SKM-1 treated with dmso at 0.1 percent for 144 hours (cell line): ENCODE measurements at regions not wholly inside any gene's neighbourhood (a gene's known extent, or its start where the extent isn't known, plus 50 kb on each side); places are given as distances from the start of the nearest gene placed in this dataset.

Source experiments
- DNase-seq: peaks from one replicate; lab custom pipeline; 2025; ENCODE audit not compliant: unreplicated experiment; lab: John Stamatoyannopoulos, UW

DNA sequence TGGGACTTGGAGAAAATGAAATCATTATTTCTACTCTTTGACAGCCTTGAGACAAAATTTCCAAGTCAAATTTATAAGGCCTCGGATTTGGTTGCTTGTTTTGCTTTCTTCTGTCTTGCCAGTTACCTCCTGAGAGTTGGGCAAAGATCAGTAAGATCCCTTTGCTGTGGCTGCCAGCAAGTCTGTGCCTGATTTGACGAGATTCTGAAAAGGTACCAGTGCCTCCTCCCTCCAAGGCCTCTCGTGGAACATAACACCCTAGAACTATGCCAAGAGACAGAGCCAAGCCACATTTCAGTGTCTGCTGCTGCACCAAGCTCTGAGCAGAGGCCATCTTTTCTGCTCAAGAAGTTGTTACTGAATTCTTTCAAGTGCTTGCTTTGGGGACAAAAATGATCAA lies 61.0 kb downstream of the GTPBP8 start:
- no peak for DNase-seq

DNA sequence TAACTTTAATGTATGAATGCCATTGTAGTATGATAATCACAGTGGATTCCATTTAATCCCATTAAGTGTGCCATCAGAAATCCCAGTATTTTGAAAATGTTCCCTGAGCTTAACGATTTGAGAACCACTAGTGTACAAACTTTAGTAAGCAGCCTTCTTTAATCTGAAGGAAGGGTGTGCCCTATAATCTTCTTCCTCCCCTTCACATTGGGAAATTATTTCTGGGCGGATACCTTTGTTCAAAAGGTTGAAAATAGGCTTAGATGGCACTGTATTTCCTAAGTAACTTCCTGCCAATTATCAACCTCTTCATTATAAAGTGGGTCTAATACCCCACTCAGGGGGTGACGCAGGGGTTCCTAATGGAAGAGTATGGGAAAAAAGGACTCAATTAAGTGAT lies 62.4 kb downstream of the GTPBP8 start:
- no peak for DNase-seq

DNA sequence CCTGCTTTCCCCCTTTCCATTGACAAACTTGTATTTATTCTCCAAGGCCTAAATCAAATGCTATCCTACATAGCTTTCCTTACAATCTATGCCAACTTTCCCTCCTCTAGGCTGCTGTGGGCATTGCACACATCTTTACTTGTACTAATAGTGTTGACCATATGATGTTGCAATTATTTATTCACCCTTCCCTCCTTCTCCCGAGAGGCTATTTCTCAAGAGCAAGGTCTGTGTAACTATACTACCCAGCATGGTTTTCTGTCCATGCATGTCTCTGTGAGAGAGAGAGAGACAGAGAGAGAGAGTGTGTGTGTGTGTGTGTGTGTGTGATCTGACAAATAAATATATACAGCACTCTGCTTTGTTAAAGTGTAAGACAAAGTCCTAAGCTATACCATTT lies 63.8 kb downstream of the GTPBP8 start:
- peak; percentile 64 for DNase-seq

DNA sequence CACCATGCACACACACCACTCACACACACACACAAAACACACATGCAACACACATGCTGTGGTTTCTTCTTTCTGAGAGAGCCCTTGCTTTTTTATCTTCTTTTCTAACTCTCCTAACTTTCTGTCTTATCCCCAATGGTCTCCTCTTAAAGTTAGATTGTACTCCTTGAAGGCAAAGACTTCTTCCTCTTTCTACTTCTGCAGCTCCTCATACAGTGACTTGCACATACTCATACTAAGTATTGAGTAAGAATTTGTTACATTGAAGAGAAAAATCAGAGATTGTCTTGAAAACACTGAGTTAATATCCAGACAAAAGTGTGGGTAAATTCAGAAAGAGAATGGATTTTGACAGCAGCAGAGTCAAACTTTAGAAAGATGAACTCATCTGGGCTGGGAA lies 64.4 kb downstream of the GTPBP8 start:
- peak; percentile 89 for DNase-seq

DNA sequence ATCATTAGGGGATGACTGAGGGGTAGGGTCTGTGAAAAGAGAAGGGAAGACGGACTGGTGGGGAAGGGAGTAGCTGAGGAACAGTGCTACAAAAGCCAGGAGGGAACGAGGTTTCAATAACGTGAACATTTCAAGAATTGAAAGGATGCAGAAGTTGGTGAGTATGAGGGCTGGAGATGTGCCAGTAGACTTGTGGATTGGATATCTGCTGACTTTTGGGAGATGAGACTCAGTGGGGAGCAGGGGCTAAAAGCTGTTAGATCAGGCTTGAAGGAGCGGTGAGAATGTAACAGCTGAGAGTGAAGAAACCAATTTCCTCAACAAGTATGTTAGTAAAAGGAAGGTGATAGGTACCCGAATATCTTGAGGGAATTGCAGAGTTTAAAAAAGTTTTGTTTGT lies 65.2 kb downstream of the GTPBP8 start:
- DNase-seq = no peak

DNA sequence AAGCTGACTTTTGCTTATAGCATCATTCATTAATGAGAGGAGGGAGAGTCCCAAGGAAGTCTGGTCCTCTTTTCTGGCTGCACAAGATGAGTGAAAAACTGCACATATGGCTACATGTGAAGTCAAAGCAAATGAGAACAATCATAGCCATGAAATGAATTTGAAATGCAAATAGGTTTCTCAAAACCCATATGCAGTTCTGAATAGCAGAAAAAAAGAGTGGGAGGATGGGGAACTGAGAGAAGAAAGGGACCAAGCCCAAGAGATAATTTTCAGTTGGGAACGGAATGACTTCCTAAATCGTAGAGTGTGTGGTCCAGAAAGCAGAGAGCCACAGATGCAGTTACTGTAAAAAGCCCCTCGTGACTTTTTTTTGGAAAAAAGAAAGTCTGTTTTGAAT lies 66.3 kb downstream of the GTPBP8 start:
- DNase-seq = no peak

DNA sequence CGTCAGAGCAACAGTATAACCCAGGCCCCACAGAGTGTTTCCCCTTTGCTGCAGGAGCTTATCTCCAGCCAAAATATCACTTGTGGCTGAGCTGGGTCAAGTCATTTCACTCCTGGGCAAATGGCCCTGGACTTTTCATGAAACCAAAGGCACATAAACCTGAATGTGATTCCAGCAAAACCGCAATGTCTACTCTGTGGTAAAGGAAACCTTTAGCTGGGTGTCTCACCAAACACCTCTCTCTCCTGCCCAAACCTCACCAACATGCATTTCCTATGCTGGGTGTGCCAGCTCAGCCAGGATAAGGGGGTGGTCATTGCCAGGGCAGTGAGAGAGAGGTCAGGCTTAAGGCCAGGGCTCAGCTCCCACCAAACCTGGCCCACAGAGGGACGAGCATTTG lies 67.4 kb downstream of the GTPBP8 start:
- no peak for DNase-seq

DNA sequence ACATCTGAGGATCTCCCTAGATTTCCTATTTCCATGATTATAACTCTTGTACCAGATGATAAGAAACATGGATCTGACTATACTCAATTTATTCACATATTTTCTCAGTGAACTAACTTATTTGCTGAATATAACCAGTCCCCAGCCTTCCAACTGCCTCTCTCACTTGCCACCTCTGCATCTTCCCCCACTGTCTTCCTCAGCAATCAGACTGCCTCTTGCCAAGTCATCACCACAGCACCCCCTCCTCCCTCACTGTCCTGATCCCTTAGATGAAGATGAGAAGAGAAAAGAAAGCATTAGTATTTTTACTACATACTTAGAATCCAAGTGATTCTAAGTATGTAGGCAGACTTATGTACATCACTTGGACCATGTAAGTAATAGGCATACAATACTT lies 71.9 kb downstream of the GTPBP8 start:
- DNase-seq = no peak

DNA sequence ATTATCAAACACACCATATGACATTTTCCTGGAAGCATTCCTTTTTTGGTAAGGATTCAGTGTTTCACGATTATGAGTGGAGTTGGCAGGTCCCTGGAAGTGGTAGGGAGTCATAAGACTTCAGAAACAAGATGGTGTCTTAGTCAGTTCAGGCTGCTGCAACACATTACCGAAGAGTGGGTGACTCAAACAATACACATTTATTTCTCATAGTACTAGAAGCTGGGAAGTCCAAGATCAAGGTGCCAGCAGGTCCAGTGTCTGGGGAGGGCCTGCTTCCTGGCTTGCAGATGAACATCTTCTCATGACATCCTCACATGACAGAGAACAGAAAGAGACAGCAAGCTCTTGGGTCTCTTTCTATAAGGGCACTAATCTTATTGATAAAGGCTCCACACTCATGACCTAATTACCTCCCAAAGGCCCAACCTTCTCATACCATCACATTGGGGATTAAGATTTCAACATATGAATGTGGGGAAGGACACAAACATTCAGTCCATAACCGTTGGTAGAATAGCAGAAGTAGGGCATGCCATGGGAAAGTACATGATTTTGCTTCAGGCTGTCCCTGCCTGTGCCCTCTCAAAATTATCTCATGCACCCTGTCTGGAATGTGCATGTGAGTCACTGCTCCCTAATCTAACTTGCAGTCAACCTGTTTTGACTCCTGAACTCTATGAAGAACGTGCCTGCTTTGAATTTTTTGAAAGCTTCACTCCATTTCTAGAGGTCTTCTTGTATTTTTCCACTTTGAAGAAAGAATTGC lies 72.5 kb downstream of the GTPBP8 start:
- DNase-seq = no peak

DNA sequence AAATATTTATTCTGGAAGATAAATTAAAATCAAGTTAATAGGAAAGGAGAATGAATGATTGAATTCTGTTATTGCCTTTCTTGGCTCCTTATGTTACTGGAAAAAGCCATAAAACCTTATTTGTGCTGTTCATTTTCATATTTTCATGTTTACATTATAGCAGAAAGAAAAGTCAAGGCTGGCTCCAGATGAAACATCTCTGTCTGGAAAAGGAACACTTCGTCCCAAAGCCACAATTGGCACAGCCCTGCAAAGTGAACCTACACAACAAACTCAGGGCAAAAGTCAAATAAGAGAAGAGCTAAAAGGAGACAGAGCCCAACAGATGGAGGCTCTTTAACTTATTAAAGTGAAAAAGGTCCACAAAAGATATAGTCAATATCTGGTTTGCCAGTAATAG lies 73.4 kb downstream of the GTPBP8 start:
- DNase-seq = no peak

DNA sequence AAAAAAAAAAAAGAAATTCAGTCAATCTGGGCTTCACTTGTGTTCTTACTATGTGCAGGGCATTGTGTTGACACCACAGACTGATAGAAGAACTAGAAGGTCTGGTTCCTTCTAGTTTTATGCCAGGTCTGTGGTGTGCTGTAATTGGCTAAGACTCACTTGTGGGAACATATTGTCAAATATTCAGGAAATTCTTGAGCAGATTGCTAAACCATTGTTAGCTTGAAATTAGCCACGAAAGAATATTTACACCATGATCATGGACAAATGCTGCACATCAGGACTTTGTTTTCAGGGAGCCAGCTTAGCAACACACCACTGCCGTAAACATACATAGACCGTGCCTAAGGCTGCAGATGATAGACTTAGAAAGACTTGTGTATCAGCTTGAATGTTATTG lies 74.6 kb downstream of the GTPBP8 start:
- no peak for DNase-seq

DNA sequence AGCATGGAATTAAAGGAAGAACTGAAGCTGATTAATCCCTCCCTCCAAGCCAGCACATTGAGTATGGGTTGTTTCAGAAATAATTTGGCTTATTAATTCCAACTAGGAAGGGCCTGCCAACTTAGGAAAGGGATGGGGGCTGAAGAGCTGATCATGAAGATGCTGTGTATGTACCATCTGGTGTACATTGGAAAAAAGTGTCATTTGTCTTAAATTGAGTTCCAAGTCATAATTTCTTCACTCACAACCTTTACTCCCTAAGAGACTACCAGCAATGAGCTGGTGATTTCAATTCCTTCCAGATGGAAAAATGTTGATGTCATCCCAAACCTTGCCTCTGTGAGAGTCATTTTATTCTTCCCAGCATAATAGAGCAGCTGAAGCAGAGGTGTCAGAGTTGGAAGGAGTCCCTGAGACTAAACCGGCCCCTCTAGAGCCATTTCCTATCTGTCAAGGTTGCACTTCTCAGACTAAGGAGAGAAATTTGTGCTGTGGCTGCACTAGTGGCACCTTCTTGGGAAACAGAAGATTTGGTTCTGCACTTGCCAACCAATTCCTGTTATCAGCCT lies 79.4 kb downstream of the GTPBP8 start:
- DNase-seq = no peak

DNA sequence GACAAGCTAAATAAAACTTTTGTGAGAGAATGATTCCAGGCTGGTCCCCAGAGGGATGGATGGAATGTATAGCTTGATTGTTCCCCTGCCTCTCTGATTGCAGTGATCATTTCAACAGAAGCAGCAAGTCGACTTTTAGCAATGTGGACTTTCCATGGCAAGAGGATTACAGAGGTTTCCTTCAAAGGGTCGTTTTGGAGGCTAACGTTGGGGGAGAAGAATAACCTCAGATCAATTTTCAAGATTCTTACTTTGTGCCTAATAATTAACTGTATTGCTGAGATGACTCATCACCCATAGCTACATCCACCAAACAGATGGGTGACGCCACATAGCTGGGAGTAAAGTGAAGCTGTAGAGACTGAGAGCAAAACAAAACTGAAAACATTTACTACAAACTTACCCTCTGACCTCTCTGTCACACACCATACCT lies 79.9 kb downstream of the GTPBP8 start:
- DNase-seq = no peak

DNA sequence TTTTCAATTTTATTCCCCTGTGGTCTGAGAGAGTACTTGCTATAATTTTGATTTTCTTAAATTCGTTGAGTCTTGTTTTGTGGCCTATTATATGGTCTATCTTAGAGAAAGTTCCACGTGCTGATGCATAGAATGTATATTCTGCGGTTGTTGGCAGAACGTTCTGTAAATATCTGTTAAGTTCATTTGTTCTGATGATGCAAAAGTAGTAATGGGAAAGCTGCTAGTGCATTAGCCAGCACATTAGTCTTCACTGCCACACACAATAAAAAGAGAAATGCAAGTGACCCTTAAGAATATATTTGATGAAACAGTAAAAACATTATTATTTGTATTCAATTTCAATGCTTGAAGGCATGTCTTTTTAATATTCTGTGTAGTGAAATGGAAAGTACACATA lies 84.8 kb downstream of the GTPBP8 start:
- DNase-seq = no peak

DNA sequence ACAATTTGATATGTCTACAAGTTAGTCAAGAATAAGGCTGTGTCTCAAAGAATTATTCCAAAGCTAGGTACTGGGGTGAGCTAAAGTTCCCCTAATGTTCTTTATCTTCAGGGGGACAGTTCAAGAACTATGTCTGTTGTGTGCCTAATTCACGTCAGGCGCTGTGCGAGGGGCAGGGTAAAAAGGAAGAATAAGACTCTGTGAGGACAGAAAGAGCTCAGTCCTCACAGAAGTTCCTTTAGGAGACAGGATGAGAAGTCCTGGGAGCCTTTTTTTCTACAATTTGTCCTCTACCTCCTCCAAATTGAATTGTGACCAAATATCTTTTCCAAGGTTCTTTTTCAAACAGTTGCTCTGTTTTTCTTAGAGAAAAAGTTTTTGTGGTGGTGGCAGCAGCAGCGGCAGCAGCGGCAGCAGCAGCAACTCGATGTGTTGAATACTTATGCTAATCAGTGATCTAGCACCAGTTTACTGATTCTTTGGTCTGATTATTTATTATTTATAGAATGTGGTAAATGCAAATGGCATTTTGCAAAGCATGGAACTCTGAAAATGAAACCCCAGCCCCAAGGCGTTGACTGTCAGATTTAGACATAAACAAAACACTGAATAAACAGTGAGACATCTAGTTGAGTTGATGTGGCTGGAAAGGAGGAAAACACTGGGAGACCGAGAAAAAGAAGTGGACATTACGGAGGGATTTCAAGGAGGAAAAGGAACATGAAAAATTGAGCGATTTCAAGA lies 88.6 kb downstream of the GTPBP8 start:
- DNase-seq = no peak

DNA sequence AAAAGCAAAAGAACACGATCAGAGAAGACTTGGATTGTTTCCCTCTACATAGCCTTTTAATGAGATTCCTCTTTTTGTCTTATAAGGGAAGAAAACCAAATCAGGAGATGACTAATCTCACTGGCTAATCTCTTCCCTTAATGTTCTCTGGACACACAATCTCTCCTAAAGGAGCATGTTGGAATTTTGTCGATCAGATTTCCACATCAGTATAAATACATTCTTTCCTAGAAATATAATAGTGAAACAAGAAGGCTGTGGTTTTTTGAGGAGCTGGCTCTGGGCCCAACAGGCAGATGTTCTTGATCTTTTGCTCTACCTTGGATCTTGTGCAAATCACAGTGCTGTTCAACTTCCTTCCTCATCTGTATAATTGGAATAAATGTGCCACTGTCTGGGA lies 94.0 kb downstream of the GTPBP8 start:
- peak; percentile 20 for DNase-seq

DNA sequence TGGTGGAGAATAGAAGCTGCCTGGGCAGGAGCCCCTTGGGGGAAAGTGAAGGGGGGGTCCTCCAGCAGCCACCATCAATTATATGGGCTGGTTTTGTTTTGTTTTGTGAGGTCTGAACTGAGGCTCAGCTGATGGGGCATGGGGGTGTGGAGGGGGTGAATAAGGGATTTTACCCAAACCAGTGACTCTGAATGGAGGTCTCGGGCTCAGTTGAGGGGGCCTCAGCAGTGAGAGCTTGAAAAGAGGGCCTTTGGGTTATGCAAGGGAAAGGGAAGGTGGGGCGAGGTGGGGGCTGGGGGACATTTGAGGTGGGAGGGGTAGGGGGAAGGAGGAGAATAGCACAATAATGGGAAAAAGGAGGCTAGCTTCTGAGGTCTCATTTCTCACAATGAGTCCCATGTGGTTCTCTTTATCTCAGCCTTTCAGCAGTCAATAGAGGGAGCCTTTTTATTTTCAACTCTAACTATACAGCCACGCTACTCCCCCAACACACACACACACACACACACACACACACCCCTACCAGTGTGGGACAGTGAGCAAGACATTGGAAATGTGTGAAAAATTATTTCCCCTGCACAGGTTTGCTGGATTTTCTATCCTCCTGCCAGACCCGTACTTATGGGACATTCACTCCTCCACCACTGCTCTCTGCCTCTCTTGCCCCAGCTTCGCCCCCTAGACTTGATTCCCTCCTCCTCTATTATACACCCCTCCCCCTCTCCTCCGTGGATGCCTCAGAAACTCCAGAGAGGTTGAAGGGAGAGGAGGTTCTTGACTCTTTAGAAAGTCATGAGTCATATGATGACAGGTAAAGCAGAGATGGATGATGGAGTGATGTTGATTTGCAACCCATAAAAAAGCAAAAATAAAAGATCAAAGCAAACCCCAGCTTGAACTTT lies 96.0 kb downstream of the GTPBP8 start:
- DNase-seq = no peak

DNA sequence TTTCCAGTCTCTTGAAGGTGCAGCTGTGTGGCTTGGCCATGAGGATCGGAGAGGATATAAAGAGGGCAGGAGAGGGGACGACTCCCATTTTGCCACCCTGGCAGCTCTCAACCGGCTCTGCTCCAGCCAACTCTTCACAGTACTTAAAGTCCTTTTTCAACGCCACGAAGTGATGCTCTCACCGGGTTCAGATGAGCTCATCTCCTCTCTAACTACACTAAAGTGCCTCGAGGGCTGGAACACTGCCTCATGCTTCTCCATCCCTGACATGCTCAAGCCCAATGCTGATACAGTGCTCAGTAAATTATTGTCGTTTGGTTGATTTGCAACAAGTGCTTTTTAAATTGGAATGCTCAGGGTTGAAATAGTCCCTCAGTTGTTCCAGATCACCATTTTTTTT lies 97.8 kb downstream of the GTPBP8 start:
- no peak for DNase-seq

DNA sequence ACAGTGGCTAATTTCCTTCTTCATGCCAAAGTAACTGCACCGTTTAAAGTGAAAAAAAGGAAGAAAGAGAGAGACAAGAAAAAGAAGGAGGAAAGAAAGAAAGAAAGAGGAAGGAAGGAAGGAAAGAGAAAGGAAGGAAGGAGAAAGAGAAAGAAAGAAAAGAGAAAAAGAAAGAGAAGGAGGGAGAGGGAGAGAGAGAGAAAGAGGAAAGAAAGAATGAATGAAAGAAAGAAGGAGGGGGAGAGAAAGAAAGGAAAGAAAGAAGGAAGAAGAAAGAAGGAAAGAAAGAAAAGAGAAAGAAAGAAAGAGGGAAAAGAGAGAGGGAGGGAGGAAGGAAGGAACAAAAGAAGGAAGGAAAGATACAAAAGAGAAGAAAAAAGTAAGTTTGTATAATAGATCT lies 100.6 kb downstream of the GTPBP8 start:
- no peak for DNase-seq

DNA sequence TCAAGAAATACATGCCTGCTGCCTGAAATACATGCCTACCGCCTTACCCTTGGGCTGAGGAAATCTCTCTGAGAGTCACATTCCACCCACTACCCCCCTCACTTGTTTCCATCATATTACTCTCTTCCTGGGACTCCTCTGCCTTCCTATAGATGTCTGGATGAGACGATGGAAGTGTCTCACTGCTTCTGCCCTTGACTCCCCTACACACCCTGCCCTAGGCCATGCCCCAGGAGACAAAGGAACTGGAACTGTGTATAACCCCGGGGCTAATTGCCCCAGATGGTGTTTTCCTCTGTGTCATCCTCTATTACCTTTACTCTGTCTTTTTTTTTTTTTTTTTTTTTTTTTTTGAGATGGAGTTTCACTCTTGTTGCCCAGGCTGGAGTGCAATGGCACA lies 102.0 kb downstream of the GTPBP8 start:
- no peak for DNase-seq
